Lower lobe of right lung (tissue), 2 donors: ENCODE measurements at regions not wholly inside any gene's neighbourhood (a gene's known extent, or its start where the extent isn't known, plus 50 kb on each side); places are given as distances from the start of the nearest gene placed in this dataset.

ENCODE experiments used
- ATAC-seq, 2 donors: fragments of 200-7000 bp; cut with Tn5 transposase; one replicate each; pipeline ENCODE4 v1.9.1; 2020 to 2022; ENCODE audit warnings: mild to moderate bottlenecking in 2 of 2, moderate library complexity in 2 of 2
- DNase-seq: peaks from one replicate; pipeline ENCODE4 v3.0.0-alpha.2; 2020
- H3K27ac ChIP-seq: fragments of 200-600 bp; one replicate; pipeline ENCODE4 v1.8.0; 2022
- H3K27me3 ChIP-seq: fragments of 200-600 bp; one replicate; pipeline ENCODE4 v1.8.0; 2022; ENCODE audit warnings: low read depth
- H3K36me3 ChIP-seq: fragments of 200-600 bp; one replicate; pipeline ENCODE4 v1.8.0; 2022; ENCODE audit warnings: mild to moderate bottlenecking
- H3K4me1 ChIP-seq: fragments of 200-600 bp; one replicate; pipeline ENCODE4 v1.8.0; 2022
- H3K4me3 ChIP-seq: fragments of 200-600 bp; one replicate; pipeline ENCODE4 v1.8.0; 2022; ENCODE audit warnings: mild to moderate bottlenecking
- H3K9me3 ChIP-seq: fragments of 200-600 bp; one replicate; pipeline ENCODE4 v1.8.0; 2022
- CTCF ChIP-seq: fragments of 200-600 bp; IDR thresholded peaks from one replicate; pipeline ENCODE4 v1.8.0; 2022; ENCODE audit warnings: antibody characterized with exemption, mild to moderate bottlenecking
- intact Hi-C: fragments of 100-400 bp; cut with DNase I; formaldehyde crosslinking; loops from one replicate; pipeline ENCODE4 v1.11.0; 2022
- donor health status: DM: no; HTN: yes; CAD: no; lungs with severe emphysema.

- H3K27ac ChIP-seq, result no peak overlapping the region
- no peak for TF ChIP-seq CTCF
- no peaks in the 10 kb centered on the region for H3K4me1 ChIP-seq
- H3K27me3 ChIP-seq, result no peaks in the 10 kb centered on the region
- intact Hi-C loops, result no loop called here
- H3K36me3 ChIP-seq, result no peaks in the 10 kb centered on the region
- no peak for ATAC-seq
- DNase-seq, result no peak
- H3K9me3 ChIP-seq, result peaks cover 11% of the 10 kb centered on the region
- H3K4me3 ChIP-seq, result no peak overlapping the region
Observed at GRCh38 chr10:57972783-57973182, 294.9 kb downstream of the IPMK start.

GRCh38 chr10:57968328-57969016 lies 299.2 kb downstream of the IPMK start:
- Histone ChIP-seq H3K4me1 (no peaks in the 10 kb centered on the region), H3K4me3 (no peak overlapping the region), H3K9me3 (no peaks in the 10 kb centered on the region), H3K36me3 (no peaks in the 10 kb centered on the region), H3K27ac (no peak overlapping the region), H3K27me3 (no peaks in the 10 kb centered on the region)
- no peak for DNase-seq
- TF ChIP-seq CTCF, result no peak
- intact Hi-C loops, result no loop called here
- peak in 1 of 2 donors; percentile 32 for ATAC-seq

- H3K9me3 ChIP-seq, result no peaks in the 10 kb centered on the region
- ATAC-seq (no peak), DNase-seq (no peak)
- no peak for TF ChIP-seq CTCF
- no peaks in the 10 kb centered on the region for H3K27me3 ChIP-seq
- intact Hi-C loops, result no loop called here
- H3K4me1 ChIP-seq, result no peaks in the 10 kb centered on the region
- no peaks in the 10 kb centered on the region for H3K36me3 ChIP-seq
- H3K27ac ChIP-seq, result no peak overlapping the region
- no peak overlapping the region for H3K4me3 ChIP-seq
Observed at GRCh38 chr10:57964351-57964750, 303.3 kb downstream of the IPMK start.

- Histone ChIP-seq H3K27ac (no peak overlapping the region), H3K4me3 (no peak overlapping the region), H3K36me3 (no peaks in the 10 kb centered on the region), H3K9me3 (no peaks in the 10 kb centered on the region), H3K4me1 (no peaks in the 10 kb centered on the region), H3K27me3 (no peaks in the 10 kb centered on the region)
- TF ChIP-seq CTCF, result no peak
- DNase-seq (no peak), ATAC-seq (no peak)
- intact Hi-C loops, result no loop called here
Observed at GRCh38 chr10:57963546-57963945, 304.1 kb downstream of the IPMK start.

- H3K4me1 ChIP-seq, result no peaks in the 10 kb centered on the region
- intact Hi-C loops, result no loop called here
- no peak overlapping the region for H3K27ac ChIP-seq
Observed at GRCh38 chr10:57962839-57963238, 304.9 kb downstream of the IPMK start.

More at GRCh38 chr10:57962839-57963238, 304.9 kb downstream of the IPMK start:
- Histone ChIP-seq H3K36me3 (no peaks in the 10 kb centered on the region), H3K9me3 (no peaks in the 10 kb centered on the region), H3K4me3 (no peak overlapping the region), H3K27me3 (no peaks in the 10 kb centered on the region)
- ATAC-seq (no peak), DNase-seq (no peak)
- TF ChIP-seq CTCF, result no peak
